ENCODE measurements at regions not wholly inside any gene's neighbourhood (a gene's known extent, or its start where the extent isn't known, plus 50 kb on each side); places are given as distances from the start of the nearest gene placed in this dataset.

GRCh38 chr1:212155219-212155618 is 119.7 kb downstream of the DTL start:
- Histone ChIP-seq H3K4me3 (ENCODE audit: extremely low read depth, insufficient read depth, low read length, poor library complexity, severe bottlenecking) (no peak overlapping the region), H3K9me3 (ENCODE audit: control insufficient read depth, low read length) (no peaks in the 10 kb centered on the region), H3K36me3 (ENCODE audit: control insufficient read depth, insufficient read depth, low read length) (no peaks in the 10 kb centered on the region), H3K4me1 (ENCODE audit: control insufficient read depth, insufficient read depth, low read length, poor library complexity, severe bottlenecking) (peaks cover 3% of the 10 kb centered on the region), H3K27ac (ENCODE audit: low read depth, low read length, severe bottlenecking) (no peak overlapping the region)

GRCh38 chr1:212157252-212157651 is 121.7 kb downstream of the DTL start:
- Histone ChIP-seq H3K36me3 (ENCODE audit: control insufficient read depth, insufficient read depth, low read length) (no peaks in the 10 kb centered on the region), H3K4me1 (ENCODE audit: control insufficient read depth, insufficient read depth, low read length, poor library complexity, severe bottlenecking) (peaks cover 3% of the 10 kb centered on the region)

DNA sequence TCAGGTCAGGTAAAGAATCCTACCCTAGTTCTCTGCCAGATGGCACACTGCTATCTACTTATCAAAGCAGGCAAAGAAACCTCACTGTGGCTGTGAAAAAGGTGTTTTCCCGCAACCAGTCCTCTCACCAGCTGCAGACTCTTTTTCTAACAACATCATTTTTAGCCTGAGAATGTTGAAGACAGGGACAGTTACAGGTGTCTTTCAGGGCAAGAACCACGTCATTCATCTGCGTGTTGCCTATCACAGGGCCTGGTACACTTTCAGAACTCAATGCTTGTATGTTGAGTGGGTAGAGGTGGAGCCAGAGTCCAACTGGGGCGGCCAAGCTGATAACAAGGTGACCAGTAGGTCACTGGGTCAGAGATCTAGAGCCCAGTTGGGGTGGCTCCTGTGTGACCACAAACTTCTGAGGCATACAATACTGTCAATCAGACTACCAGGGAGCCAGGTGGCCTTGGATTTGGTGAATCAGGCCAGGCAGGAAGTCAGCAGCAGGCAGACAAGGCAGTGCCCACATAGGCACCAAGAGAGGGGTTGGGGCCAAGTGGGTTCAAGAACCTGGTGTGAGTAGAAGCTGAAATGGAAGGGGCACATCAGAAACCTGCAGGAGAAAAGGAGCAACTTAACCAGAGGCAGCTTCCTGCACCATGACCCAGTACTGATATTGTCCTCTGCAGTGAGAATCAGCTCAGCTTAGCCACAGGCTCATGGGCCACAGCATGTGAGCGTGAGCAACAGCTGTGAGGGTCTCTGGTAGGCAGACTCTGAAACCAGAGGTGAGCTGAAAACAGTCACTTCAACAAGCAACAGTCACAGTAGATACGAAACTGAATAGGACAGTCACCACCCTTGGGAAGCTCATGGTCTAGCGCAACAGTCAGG is 123.6 kb downstream of the DTL start:
- Histone ChIP-seq H3K4me1 (ENCODE audit: control insufficient read depth, insufficient read depth, low read length, poor library complexity, severe bottlenecking) (no peaks in the 10 kb centered on the region), H3K9me3 (ENCODE audit: control insufficient read depth, low read length) (no peaks in the 10 kb centered on the region), H3K4me3 (ENCODE audit: extremely low read depth, insufficient read depth, low read length, poor library complexity, severe bottlenecking) (no peak overlapping the region), H3K36me3 (ENCODE audit: control insufficient read depth, insufficient read depth, low read length) (no peaks in the 10 kb centered on the region), H3K27ac (ENCODE audit: low read depth, low read length, severe bottlenecking) (no peak overlapping the region)
- WGBS, 2 experiments (ENCODE audit: insufficient coverage in 2 of 2): 95 to 100% methylated on average over 3 to 4 of the region's 7 CpGs

More at GRCh38 chr1:212157252-212157651, 121.7 kb downstream of the DTL start:
- H3K4me3 ChIP-seq (ENCODE audit: extremely low read depth, insufficient read depth, low read length, poor library complexity, severe bottlenecking): no peak overlapping the region
- 94 to 96% methylated on average over 4 to 6 of the region's 6 CpGs for WGBS, 2 experiments (ENCODE audit: insufficient coverage in 2 of 2)
- no peak overlapping the region for H3K27ac ChIP-seq (ENCODE audit: low read depth, low read length, severe bottlenecking)
- H3K9me3 ChIP-seq (ENCODE audit: control insufficient read depth, low read length): no peaks in the 10 kb centered on the region

- Histone ChIP-seq H3K36me3 (ENCODE audit: control insufficient read depth, insufficient read depth, low read length) (no peaks in the 10 kb centered on the region), H3K9me3 (ENCODE audit: control insufficient read depth, low read length) (no peaks in the 10 kb centered on the region), H3K27ac (ENCODE audit: low read depth, low read length, severe bottlenecking) (no peak overlapping the region), H3K4me1 (ENCODE audit: control insufficient read depth, insufficient read depth, low read length, poor library complexity, severe bottlenecking) (no peaks in the 10 kb centered on the region), H3K4me3 (ENCODE audit: extremely low read depth, insufficient read depth, low read length, poor library complexity, severe bottlenecking) (no peak overlapping the region)
- WGBS, 2 experiments (ENCODE audit: insufficient coverage in 2 of 2): 100% methylated on average over 1 of the region's 2 CpGs; no CpG with 5 or more reads in 1 of the 2 experiments
Measured at GRCh38 chr1:212161231-212161781, 123.9 kb upstream of the PPP2R5A start.

DNA sequence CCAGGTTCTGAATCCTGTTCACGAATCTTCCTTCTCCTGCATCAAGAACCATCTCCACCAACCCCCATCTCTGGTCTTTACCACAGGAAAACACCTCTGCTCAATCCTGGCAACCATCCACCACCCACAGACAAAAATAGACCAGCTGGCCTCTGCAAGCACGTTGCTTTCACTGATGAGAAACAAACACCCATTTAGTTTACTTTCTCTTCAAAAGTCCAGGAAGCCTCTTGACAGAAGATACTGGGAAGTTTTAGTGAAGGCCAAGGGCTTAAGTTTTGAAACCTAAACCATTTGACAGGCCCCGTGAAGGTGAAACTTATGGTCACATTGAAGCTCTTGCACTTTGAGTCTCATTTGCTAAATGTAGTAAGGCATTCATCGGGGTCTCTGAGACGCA is 122.6 kb upstream of the PPP2R5A start:
- no peaks in the 10 kb centered on the region for H3K9me3 ChIP-seq (ENCODE audit: control insufficient read depth, low read length)
- H3K4me3 ChIP-seq (ENCODE audit: extremely low read depth, insufficient read depth, low read length, poor library complexity, severe bottlenecking): no peak overlapping the region

GRCh38 chr1:212164095-212164872 is 120.9 kb upstream of the PPP2R5A start:
- Histone ChIP-seq H3K27ac (ENCODE audit: low read depth, low read length, severe bottlenecking) (no peak overlapping the region), H3K36me3 (ENCODE audit: control insufficient read depth, insufficient read depth, low read length) (no peaks in the 10 kb centered on the region), H3K4me1 (ENCODE audit: control insufficient read depth, insufficient read depth, low read length, poor library complexity, severe bottlenecking) (no peaks in the 10 kb centered on the region), H3K9me3 (ENCODE audit: control insufficient read depth, low read length) (no peaks in the 10 kb centered on the region), H3K4me3 (ENCODE audit: extremely low read depth, insufficient read depth, low read length, poor library complexity, severe bottlenecking) (no peak overlapping the region)
- 84 to 85% methylated on average over 1 to 3 of the region's 5 CpGs for WGBS, 2 experiments (ENCODE audit: insufficient coverage in 2 of 2)

More for the DNA sequence above, 122.6 kb upstream of the PPP2R5A start:
- Histone ChIP-seq H3K36me3 (ENCODE audit: control insufficient read depth, insufficient read depth, low read length) (no peaks in the 10 kb centered on the region), H3K4me1 (ENCODE audit: control insufficient read depth, insufficient read depth, low read length, poor library complexity, severe bottlenecking) (no peaks in the 10 kb centered on the region), H3K27ac (ENCODE audit: low read depth, low read length, severe bottlenecking) (no peak overlapping the region)
- WGBS, 2 experiments (ENCODE audit: insufficient coverage in 2 of 2): 93 to 96% methylated on average over 4 of the region's 5 CpGs

DNA sequence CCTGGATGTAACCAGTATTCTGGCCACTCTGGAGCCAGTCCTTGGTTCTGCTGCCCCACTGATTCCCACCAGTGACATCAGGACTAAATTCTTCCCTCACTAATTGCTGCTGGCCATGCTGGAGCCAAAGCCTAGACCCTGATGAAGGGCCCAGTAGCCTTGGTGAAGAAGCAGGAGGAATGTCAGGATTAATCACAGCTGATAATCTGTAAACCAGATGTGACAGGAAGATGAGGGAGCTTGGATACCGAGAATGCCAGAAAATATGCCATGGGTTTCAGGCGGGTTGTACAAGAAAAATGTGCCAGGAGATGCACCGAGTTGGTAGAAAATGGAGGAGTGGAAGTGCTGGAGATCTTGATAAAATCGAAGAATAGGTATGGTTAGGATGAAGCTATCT is 119.0 kb upstream of the PPP2R5A start:
- WGBS, 2 experiments (ENCODE audit: insufficient coverage in 2 of 2): 85 to 98% methylated on average over 3 to 4 of the region's 4 CpGs
- no peak overlapping the region for H3K4me3 ChIP-seq (ENCODE audit: extremely low read depth, insufficient read depth, low read length, poor library complexity, severe bottlenecking)
- no peak overlapping the region for H3K27ac ChIP-seq (ENCODE audit: low read depth, low read length, severe bottlenecking)
- no peaks in the 10 kb centered on the region for H3K36me3 ChIP-seq (ENCODE audit: control insufficient read depth, insufficient read depth, low read length)
- no peaks in the 10 kb centered on the region for H3K4me1 ChIP-seq (ENCODE audit: control insufficient read depth, insufficient read depth, low read length, poor library complexity, severe bottlenecking)
- no peaks in the 10 kb centered on the region for H3K9me3 ChIP-seq (ENCODE audit: control insufficient read depth, low read length)

DNA sequence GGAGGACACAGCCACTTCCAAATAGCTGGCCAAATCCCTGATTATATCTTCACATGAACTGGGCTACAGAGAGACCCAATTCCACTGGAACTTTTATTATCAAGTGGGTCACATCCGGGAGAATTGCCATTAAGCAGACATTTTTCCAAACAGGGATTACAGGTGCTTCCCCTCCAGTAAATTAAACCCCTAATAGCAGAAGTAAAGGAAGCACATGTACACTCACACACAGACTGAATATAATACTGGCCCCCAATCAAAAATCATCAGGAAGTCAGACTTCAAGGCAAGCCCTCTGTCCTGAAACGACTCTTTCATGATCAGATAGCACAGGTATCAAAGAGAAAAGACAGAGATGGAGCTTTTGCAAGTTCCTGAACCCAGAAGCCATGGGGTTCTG is 118.6 kb upstream of the PPP2R5A start:
- WGBS, 2 experiments (ENCODE audit: insufficient coverage in 2 of 2): 88 to 92% methylated on average over 2 of the region's 2 CpGs
- Histone ChIP-seq H3K36me3 (ENCODE audit: control insufficient read depth, insufficient read depth, low read length) (no peaks in the 10 kb centered on the region), H3K4me1 (ENCODE audit: control insufficient read depth, insufficient read depth, low read length, poor library complexity, severe bottlenecking) (no peaks in the 10 kb centered on the region), H3K4me3 (ENCODE audit: extremely low read depth, insufficient read depth, low read length, poor library complexity, severe bottlenecking) (no peak overlapping the region), H3K9me3 (ENCODE audit: control insufficient read depth, low read length) (no peaks in the 10 kb centered on the region), H3K27ac (ENCODE audit: low read depth, low read length, severe bottlenecking) (no peak overlapping the region)

- Histone ChIP-seq H3K4me1 (ENCODE audit: control insufficient read depth, insufficient read depth, low read length, poor library complexity, severe bottlenecking) (no peaks in the 10 kb centered on the region), H3K4me3 (ENCODE audit: extremely low read depth, insufficient read depth, low read length, poor library complexity, severe bottlenecking) (no peak overlapping the region), H3K27ac (ENCODE audit: low read depth, low read length, severe bottlenecking) (no peak overlapping the region), H3K9me3 (ENCODE audit: control insufficient read depth, low read length) (no peaks in the 10 kb centered on the region), H3K36me3 (ENCODE audit: control insufficient read depth, insufficient read depth, low read length) (no peaks in the 10 kb centered on the region)
- whole genome bisulfite sequencing, 2 experiments (ENCODE audit: insufficient coverage in 2 of 2): 88 to 94% methylated on average over 6 to 7 of the region's 7 CpGs
Measured at GRCh38 chr1:212167098-212167497, 118.1 kb upstream of the PPP2R5A start.

DNA sequence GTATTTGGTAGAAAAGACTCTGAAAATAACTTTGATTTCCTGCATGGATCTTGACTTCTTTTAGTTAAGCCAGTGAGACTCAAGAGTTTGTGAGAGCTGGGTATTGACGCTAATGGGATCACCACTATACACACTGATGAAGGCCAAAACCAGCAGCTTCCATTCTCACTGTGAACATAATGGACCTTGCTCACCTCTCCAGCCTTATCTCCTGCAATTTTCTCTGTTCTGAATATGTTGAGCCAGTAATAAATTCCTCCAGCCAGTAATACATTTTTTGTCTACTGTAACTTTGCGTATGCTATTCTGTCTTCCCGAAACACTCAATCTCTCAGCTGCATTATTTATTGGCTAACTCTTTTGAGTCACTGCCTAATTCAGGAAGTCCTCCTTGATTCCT is 111.6 kb upstream of the PPP2R5A start:
- Histone ChIP-seq H3K4me3 (ENCODE audit: extremely low read depth, insufficient read depth, low read length, poor library complexity, severe bottlenecking) (no peak overlapping the region), H3K4me1 (ENCODE audit: control insufficient read depth, insufficient read depth, low read length, poor library complexity, severe bottlenecking) (no peaks in the 10 kb centered on the region), H3K27ac (ENCODE audit: low read depth, low read length, severe bottlenecking) (no peak overlapping the region), H3K36me3 (ENCODE audit: control insufficient read depth, insufficient read depth, low read length) (no peaks in the 10 kb centered on the region), H3K9me3 (ENCODE audit: control insufficient read depth, low read length) (no peaks in the 10 kb centered on the region)
- WGBS, 2 experiments (ENCODE audit: insufficient coverage in 2 of 2): 93 to 100% methylated on average over 2 to 3 of the region's 3 CpGs
